ENCODE measurements at regions not wholly inside any gene's neighbourhood (a gene's known extent, or its start where the extent isn't known, plus 50 kb on each side); places are given as distances from the start of the nearest gene placed in this dataset.

GRCh38 chr18:77650799-77651385 lies 401.2 kb downstream of the GALR1 start:
- no peaks in the 10 kb centered on the region for H3K9me3 Mint-ChIP-seq (ENCODE audit: unreplicated experiment)
- H3K4me1 Mint-ChIP-seq (ENCODE audit: insufficient read depth, unreplicated experiment), result no peaks in the 10 kb centered on the region
- H3K27me3 Mint-ChIP-seq (ENCODE audit: insufficient read depth, unreplicated experiment), result no peaks in the 10 kb centered on the region
- intact Hi-C loops (cut with micrococcal nuclease), result no loop called here
- POLR2A ChIA-PET, result no interaction called here
- CTCF ChIA-PET, result interaction anchor here (0.5 to 1.3 kb wide), 8 partner anchors 13 to 652 kb away, joined by 3 to 6 read pairs (median 4); no protein-coding TSS in a partner anchor
- TF ChIP-seq, protein P1, sequence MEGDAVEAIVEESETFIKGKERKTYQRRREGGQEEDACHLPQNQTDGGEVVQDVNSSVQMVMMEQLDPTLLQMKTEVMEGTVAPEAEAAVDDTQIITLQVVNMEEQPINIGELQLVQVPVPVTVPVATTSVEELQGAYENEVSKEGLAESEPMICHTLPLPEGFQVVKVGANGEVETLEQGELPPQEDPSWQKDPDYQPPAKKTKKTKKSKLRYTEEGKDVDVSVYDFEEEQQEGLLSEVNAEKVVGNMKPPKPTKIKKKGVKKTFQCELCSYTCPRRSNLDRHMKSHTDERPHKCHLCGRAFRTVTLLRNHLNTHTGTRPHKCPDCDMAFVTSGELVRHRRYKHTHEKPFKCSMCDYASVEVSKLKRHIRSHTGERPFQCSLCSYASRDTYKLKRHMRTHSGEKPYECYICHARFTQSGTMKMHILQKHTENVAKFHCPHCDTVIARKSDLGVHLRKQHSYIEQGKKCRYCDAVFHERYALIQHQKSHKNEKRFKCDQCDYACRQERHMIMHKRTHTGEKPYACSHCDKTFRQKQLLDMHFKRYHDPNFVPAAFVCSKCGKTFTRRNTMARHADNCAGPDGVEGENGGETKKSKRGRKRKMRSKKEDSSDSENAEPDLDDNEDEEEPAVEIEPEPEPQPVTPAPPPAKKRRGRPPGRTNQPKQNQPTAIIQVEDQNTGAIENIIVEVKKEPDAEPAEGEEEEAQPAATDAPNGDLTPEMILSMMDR (IDR thresholded peaks at IDR 0.05; ENCODE audit: unreplicated experiment), result peak; percentile 68
- H3K27ac Mint-ChIP-seq (ENCODE audit: low read depth, unreplicated experiment), result no peak overlapping the region
- H3K36me3 Mint-ChIP-seq (ENCODE audit: insufficient read depth, unreplicated experiment), result no peaks in the 10 kb centered on the region
- no TSS peak for BruUV-seq (replicated peaks)
- DNase-seq (ENCODE audit: unreplicated experiment), result peak; percentile 24
- H3K4me3 Mint-ChIP-seq (ENCODE audit: unreplicated experiment), result no peak overlapping the region

GRCh38 chr18:77651441-77651840 lies 401.8 kb downstream of the GALR1 start:
- TF ChIP-seq, protein P1 (IDR thresholded peaks at IDR 0.05; ENCODE audit: unreplicated experiment), result no peak
- Mint-ChIP-seq H3K4me3 (ENCODE audit: unreplicated experiment) (no peak overlapping the region), H3K27ac (ENCODE audit: low read depth, unreplicated experiment) (no peak overlapping the region), H3K36me3 (ENCODE audit: insufficient read depth, unreplicated experiment) (no peaks in the 10 kb centered on the region), H3K27me3 (ENCODE audit: insufficient read depth, unreplicated experiment) (no peaks in the 10 kb centered on the region), H3K4me1 (ENCODE audit: insufficient read depth, unreplicated experiment) (no peaks in the 10 kb centered on the region), H3K9me3 (ENCODE audit: unreplicated experiment) (no peaks in the 10 kb centered on the region)
- BruUV-seq (replicated peaks), result no TSS peak
- no peak for DNase-seq (ENCODE audit: unreplicated experiment)
- intact Hi-C loops (cut with micrococcal nuclease), result no loop called here
- ChIA-PET POLR2A (no interaction called here), CTCF (interaction anchor here (0.7 to 1.3 kb wide), 6 partner anchors 15 to 653 kb away, joined by 3 to 6 read pairs (median 4); no protein-coding TSS in a partner anchor)

DNA sequence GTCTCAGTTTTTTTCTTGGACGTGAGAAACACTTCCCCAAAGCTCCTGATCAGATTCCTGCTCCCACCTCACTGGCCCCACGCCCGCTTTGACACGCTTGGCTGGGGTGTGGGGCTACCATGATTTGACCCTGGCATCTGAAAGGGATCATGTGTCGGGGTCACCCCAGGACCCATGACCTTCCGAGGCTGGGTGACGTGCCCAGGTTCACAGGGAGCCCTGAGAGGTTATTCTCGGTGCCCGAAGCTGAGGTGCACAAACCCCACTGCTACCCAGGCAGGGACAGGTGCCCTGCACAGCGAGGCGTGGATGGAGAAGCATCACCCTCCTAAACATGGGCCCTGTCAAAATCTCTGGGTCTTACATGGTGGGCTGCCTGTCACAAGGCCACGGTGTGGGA lies 404.1 kb downstream of the GALR1 start:
- no peak for DNase-seq (ENCODE audit: unreplicated experiment)
- Mint-ChIP-seq H3K27ac (ENCODE audit: low read depth, unreplicated experiment) (no peak overlapping the region), H3K27me3 (ENCODE audit: insufficient read depth, unreplicated experiment) (no peaks in the 10 kb centered on the region), H3K4me1 (ENCODE audit: insufficient read depth, unreplicated experiment) (no peaks in the 10 kb centered on the region), H3K9me3 (ENCODE audit: unreplicated experiment) (no peaks in the 10 kb centered on the region), H3K36me3 (ENCODE audit: insufficient read depth, unreplicated experiment) (no peaks in the 10 kb centered on the region), H3K4me3 (ENCODE audit: unreplicated experiment) (no peak overlapping the region)
- POLR2A ChIA-PET, result no interaction called here
- no TSS peak for BruUV-seq (replicated peaks)
- TF ChIP-seq, protein P1 (IDR thresholded peaks at IDR 0.05; ENCODE audit: unreplicated experiment), result no peak
- intact Hi-C loops (cut with micrococcal nuclease), result no loop called here
- CTCF ChIA-PET, result no interaction called here

GRCh38 chr18:77654302-77654701 lies 404.7 kb downstream of the GALR1 start:
- H3K9me3 Mint-ChIP-seq (ENCODE audit: unreplicated experiment), result no peaks in the 10 kb centered on the region
- no peak overlapping the region for H3K4me3 Mint-ChIP-seq (ENCODE audit: unreplicated experiment)
- BruUV-seq (replicated peaks), result no TSS peak
- ChIA-PET CTCF (no interaction called here), POLR2A (no interaction called here)
- no peaks in the 10 kb centered on the region for H3K36me3 Mint-ChIP-seq (ENCODE audit: insufficient read depth, unreplicated experiment)
- H3K27ac Mint-ChIP-seq (ENCODE audit: low read depth, unreplicated experiment), result no peak overlapping the region
- H3K27me3 Mint-ChIP-seq (ENCODE audit: insufficient read depth, unreplicated experiment), result no peaks in the 10 kb centered on the region
- DNase-seq (ENCODE audit: unreplicated experiment), result no peak
- intact Hi-C loops (cut with micrococcal nuclease), result no loop called here
- TF ChIP-seq, protein P1 (IDR thresholded peaks at IDR 0.05; ENCODE audit: unreplicated experiment), result no peak
- H3K4me1 Mint-ChIP-seq (ENCODE audit: insufficient read depth, unreplicated experiment), result no peaks in the 10 kb centered on the region

Measured in MCF 10A (cell line).